ENCODE measurements at regions not wholly inside any gene's neighbourhood (a gene's known extent, or its start where the extent isn't known, plus 50 kb on each side); places are given as distances from the start of the nearest gene placed in this dataset.

DNA sequence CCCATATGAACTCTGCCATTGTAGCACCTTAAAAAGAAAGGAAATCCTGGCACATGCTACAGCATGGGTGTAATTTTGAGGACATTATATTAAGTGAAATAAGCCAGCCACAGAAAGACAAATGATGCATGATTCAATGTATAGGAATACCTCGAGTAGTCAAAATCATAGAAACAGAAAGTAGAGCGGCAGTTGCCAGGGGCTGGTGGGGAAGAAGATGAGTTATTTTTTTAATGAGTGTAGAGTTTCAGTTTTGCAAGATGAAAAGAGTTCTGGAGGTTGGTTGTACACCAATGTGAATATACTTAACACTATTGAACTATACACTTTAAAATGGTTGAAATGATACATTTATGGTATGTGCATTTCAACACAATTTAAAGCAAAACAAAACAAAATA is 133.0 kb downstream of the ZDHHC21 start:
- DNase-seq = no peak

DNA sequence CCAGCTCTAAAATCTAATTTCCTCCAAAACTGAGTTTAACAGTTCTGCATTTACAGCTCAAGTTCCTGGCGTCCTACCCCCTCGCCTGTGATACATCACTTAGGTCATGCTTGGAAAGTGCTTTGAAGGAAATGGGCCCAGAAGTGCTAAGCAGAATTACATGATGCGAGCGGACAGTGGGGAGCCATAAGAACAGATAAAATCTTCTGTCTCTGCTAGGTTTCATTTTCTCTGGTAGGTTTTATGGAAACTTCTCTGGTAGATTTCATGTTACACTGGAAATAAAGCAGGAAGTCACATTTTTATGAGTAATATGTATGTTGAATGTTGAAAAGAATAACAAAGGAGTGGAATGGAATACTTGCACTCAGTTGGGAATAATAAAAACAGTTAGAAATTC is 138.3 kb downstream of the ZDHHC21 start:
- DNase-seq = no peak

DNA sequence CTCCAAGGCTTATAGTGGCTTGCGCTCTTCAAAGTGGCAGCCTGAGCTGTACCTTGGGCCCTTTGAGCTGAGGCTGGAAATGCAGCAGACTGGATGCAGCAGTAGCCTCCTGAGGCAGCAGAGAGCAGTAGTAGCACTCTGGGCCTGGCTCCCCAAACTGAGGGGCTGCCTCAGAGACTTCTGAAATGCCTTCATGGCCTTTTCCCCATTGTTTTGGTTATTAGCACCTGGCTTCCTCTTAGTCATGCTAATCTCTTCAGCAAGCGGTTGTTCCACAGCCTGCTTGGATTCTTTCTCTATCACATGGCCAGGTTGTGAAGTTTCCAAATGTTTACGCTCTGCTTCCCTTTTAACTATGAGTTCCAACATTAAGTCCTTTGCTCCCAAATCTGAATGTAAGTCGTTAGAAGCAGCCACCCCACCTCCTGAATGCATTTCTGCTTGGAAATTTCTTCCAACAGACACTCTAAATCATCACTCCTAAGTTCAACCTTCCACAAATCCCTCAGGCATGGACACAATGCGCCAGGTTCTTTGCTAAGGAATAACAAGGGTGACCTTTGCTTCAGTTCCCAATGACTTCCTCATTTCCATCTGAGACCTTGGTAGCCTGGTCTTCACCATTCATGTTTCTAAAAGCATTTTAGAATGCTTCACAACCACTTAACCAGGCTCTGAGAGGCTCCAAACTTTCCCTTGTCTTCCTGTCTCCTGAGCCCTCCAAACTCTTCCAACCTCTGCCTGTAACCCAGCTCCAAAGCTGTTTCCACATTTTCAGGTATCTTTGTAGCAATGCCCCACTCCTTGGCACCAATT is 145.8 kb downstream of the ZDHHC21 start:
- no peak for DNase-seq

DNA sequence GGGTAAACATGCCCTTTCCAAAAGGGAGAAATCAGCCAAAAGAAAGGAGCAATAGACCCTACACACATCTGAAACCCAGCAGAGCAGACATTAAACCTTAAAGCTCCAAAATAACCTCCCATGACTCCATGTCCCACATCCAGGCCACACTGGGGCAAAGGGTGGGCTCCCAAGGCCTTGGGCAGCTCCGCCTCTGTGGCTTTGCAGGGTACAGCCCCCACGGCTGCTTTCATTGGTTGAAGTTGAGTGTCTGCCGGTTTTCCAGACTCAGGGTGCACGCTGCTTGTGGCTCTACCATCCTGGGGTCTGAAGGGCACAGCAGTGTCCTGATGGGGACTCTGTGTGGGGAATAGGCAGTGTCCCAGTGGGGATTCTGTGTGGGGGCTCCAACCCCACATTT is 146.5 kb downstream of the ZDHHC21 start:
- DNase-seq = no peak

DNA sequence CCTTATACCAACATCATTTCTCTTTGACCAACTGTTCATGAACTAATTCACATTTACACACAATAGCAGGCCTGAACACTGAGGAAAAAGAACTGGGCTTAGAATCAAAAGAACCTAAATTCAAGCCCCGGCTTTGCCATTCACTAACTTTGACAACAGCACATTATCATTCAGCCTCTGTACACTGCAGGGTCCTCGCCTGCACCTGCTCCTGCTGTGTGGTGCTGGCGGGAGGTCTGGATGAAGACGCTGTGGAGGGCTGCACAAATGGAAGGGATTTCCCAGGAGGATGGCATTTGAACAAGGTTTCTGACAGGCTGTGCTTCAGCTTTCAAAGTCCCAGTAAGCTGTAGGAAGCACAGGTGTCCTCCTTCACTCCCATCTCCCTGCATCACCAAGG is 151.2 kb downstream of the ZDHHC21 start:
- no peak for DNase-seq

DNA sequence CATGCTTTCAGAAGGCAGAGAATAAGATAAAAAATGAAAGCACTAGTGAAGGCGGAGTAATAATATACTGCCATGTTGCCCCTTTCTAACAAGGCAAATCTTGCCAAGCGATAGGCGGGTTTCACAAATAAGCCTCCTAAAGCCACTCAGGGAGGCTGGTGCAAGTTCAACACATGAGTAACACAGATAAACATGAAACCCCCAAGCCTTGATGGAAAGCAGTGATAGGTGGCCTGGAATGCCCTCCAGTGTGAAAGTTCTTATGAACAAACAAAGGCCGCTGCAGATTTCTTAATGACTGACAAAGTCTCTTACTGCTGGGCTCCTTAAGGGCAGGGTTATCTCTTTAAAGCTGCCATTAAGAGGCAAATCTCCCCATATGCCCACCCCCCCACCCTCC is 154.7 kb downstream of the ZDHHC21 start:
- DNase-seq = no peak

DNA sequence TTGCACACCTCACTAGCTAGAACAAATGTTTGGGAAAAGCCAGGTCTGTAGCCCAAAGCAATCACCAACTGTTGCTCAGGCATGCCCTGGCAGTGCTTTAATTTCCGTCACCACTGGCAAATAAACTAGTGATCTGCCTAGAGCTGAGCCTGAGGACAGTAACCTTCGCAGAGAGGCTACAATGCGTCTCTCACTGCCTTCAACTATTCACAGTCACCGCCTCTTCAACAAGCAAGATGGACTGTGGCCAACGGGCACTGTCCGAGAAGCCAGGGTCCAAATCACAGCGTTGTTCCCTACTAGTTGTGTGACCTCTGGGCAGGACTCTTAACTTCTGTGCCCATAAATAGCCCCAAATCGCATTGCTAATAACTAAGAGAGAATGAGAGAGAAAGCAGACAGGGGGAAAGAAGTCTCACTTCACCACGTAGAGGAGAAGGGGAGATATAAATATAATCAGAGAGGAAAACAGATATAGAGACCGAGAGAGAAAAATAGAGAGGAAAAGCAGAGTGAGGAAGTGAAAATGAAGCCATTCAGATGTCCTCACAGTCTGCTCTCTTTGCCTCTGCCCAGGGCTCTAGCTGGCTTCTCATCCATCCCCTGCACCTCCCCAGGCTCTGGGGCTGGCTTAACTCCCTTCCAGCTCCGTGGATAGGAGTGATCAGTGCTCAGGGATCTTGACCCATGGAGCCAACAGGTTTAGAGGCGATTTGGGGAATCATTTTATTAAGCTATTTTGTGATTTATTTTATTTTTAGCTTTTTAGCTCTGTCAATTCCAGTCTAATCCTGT is 157.9 kb downstream of the ZDHHC21 start:
- DNase-seq = no peak

DNA sequence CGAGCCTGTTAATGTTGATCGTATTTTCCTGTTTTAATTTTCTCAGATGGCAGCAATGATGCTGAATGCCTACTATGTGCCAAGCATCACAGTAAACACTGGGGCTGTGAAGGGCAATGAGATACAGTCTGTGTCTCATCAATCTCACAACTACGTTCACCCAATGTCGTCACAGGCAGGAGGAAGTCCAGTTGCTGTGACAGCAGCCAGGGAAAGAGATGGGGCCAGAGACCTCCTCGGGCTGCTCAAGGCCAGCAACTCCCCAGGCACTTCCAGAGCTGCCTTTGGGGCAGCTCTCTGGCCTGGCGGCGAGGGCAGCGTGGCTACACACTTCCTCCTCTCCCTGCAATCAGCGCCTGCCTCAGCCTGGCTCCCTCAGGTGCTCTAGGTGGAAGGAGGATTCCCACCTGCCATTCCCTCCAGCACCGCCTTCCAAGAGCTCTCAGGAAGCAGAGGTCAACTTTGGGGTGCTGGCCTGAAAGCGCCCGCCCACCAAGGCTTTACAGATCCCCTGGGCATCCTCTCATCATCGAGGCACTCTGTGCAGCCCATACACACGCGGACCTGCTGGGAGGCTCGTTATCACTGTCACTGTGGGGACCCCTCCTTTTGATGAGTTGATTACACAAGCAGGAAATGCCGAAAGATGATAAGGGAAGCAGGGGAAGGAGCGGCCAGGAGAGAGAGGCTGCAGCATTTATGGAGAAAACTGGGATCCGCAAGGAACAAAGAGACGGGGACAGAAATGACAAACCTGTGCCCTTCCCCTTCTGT is 159.2 kb downstream of the ZDHHC21 start:
- no peak for DNase-seq

DNA sequence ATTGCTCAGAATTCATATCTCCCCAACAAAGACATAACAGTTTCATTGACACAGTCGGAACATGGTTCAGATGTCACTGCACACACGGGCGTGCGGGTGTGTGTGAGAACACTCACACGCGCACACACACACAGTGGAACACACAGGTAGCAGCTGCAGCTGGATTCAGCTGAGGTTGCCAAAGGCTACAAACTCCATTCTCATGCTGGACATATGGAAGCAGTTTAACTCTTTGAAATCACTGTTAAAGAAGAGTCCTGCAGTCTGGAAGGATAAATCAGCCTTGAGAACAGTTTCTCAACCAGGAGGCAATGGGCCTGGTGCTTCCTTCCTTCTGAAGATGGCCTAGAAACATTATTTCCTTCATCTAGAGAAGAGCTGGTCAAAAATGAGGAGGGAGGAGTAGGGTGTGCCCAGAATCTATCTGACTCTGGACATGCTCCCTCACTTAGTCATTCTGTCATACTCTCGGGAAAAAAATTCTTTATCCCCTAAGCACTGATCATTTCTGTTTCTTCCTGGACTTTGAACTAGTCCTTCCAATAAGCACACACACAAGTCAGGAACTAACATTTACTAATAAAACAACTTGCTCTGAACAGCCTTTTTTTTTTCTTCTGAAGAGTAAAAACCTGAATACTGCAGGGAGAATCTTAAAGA is 160.6 kb downstream of the ZDHHC21 start:
- no peak for DNase-seq

DNA sequence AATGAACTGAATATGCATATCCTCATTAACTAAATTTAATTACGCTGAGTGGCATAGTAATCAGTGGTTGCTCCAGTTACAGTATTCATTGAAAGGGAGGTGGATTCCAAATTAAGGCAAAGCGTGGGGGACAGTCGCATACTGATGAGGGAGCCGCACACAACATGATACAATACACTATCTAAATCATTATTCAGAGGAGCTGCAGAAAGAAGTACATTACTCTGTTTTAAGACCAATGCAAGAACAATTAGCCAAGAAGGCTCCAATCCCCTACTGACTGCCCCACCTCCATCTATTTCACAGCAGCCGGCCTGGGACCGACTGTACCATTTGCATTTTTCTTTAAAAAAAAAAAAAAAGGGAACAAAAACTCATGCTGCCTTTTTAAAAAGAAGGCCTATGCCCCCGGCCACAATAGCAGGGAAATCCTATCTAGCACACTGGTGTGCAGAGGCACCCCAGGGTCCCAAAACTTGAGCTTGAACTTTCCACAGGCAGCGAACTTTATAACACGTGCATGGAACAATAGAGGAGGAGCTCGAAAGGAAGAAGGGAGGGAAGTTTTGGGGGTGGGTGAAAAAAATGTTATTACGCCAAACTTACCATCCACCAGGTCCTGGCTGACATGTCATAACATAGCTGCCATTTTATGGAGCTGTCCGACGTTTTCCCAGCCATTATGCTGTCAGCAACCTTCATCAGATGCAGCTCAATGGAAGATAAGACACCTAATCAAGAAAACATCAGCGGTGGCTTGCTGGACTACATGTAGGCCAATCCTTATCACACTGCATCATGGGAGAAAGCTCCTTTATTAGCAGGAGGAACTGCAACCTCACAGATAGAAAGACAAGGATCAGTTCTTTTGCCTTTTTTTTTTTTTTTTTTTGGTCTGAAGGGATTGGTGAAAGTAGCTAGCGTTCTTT is 161.6 kb downstream of the ZDHHC21 start:
- DNase-seq = no peak

DNA sequence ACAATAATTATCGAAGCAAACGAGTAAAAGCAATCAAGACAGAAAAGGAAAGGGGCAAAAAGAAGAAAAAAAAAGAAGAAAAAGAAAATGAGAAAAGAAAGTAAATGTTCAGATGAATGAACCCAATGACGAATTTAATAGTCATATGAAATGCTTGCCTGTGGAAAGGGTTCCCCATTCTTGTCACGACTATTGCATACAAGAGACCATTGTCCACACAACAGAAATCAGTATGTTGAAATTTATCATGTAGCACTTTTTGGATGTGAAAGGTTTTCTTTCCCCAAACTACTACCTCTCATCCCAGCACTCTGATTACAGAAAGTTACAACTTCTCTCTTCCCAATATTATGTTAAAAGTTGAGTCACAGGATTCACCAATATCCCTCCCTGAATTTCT is 162.4 kb downstream of the ZDHHC21 start:
- no peak for DNase-seq

DNA sequence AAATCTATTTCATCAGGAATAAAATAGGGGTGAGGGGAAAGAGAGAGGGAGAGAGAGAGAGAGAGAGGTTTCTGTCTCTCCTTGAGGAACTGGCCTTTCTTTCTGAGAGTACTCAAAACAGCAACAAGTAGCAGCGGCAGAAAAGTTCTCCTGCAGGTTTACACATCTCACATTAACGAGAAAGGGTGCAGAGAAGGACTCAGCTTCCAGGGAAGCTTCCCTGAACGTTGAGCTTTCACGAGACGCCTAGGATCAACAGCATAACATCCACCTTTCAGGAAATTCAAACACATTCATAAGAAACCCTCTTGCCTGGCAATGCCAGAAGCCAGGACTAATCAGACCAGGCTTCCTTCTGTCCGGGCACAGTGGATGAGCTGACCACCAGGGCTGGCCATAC is 162.9 kb downstream of the ZDHHC21 start:
- DNase-seq = no peak

DNA sequence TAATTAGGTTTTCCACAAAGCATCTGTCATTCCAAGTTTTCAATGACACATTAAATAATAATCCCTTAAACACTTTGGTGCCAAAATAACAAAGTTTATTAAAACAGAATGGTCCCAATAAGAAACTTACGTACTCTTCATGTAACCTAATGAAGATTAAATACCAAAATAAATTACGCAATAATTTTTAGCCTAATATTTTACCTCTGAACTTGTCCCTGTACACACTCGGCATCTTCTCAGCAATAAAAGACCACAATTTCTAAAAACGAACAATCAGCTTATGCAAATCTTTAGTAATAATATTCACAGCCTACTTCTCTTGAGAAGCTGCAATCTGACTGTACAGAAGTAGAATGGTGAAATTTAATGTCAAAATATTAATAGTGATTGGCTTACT is 163.6 kb downstream of the ZDHHC21 start:
- no peak for DNase-seq

DNA sequence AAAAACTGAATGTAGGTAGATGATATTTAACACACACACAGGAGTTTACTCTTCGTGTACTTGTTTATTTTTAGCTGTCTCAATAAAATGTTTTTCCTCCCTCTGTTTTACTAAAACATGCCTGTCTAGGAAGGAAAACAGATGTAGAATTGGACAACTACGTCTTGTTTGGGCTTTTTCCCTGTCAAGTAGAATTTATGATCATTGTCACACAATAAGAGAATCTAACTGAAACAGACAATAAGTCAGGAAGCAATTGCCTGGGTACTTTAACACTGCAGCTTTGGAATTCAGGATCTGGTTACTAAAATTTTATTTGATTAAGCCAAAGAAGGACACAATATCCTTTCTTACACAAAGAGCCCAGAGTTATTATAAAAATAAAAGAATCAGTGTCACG is 164.2 kb downstream of the ZDHHC21 start:
- no peak for DNase-seq

DNA sequence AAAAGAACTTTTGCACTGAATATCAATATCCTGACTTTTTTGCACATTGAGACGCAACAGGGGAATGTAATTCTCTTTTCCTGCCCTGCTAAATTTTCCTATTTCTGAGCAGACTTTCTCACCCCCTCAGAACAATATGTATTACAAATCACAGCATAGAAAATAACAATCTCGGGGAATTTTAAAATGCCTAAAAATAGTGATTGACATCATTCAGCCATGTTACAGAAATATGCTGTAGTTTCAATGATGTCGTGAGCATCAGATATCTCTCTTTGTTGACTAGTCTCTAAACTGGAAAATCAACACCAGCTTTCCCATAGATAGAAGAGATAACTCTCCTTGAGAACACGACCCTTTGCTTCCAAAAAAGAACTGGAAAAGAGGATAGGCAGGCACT is 166.7 kb downstream of the ZDHHC21 start:
- DNase-seq = no peak

DNA sequence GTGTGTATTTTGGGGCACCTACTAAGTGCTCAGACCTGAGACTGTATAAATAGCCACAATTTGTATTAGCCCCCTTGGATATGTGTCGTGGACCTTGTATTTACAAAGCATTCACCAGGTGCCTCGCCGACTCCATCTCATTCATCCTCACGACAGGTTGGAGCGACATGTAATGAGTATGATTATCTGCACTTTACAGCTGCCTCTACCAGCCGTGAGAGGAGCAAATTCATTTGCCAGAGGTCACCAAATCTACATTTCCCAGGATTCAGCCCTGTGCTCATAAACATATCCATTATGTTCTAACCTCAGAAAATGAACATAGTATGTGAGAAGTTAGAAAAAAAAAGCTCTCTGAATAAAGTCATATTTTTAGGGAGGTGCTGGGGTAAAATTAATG is 167.4 kb downstream of the ZDHHC21 start:
- DNase-seq = no peak

DNA sequence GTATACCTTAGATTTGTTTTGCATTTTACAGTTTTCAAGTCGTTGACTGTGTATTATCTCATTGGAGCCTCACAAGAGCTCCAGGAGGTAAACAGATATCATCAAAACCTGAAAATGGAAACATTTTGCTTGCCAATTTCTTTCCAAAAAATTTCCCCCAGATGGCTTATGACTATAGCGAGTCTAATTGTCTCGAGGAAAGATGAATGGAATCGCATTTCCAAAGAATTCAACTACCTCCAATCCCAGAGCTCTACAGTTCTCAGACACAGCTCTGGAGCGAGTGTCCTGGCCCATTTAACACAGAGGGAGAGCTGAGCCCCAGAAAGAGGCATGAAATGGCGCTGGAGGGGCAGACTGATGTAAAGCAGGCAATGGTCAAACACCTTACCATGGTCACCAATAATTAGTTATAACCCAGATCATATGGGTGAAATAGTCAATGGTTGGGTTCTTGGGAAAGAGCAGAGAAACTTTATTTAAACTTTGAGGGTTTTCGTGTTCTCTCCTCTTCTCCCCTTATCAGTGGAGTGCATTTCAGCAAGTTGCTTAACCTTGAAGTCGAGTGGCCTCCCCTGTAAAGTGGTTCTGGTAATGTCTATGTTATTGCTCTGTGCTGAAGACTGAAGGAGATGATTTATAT is 168.2 kb downstream of the ZDHHC21 start:
- DNase-seq = no peak

DNA sequence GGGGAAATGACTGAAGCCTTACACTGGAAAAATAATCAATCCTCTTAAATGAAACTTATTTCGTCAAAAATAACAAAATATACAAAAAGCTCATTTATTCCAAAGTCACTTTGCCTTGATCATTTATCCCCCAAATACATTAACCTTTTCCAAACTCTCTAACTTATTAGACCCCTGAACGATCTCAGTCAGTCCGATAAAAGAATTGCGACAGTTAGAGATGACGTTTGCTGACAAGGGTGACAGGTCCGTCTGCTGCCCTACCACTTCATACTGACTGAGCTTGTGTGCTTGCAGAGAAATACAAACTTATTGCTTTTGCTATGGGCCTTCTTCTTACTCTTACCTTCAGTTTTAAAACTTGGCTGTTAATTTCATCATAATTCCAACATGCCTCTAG is 169.7 kb downstream of the ZDHHC21 start:
- no peak for DNase-seq

DNA sequence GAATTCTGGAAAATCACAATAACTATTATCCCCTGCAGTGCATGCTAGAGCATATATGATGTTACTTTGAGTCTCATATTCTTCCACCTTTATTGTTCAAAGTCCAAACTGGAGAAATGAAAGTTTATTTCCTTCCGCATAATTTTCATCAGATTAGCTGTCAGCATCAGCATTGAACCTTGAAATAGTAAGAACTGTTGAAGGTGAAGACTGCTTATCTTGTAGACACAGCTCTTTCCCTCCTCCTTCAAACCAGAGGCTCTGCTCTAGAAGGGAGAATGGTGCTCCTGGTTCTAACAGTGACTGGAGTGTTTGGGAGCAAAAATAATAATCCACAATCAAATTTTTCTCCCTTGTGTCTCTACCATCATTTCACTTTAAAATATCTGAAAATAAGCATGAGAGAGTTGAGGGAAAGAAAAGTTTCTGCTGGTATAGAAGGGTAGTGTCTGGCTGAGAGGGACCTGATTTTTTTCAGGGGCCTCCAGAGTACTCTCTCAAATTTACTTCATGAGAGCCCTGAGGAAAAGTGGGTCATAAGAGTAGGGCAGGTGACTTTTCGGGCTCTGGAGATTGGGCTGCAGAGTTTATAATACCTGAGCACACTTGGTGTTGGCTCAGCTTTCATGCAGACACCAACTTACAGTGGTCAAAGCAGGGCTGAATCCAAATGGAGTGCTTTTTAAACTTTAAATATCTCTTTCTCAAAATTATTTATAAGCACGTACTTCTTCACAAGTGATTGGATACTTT is 170.4 kb downstream of the ZDHHC21 start:
- DNase-seq = no peak

DNA sequence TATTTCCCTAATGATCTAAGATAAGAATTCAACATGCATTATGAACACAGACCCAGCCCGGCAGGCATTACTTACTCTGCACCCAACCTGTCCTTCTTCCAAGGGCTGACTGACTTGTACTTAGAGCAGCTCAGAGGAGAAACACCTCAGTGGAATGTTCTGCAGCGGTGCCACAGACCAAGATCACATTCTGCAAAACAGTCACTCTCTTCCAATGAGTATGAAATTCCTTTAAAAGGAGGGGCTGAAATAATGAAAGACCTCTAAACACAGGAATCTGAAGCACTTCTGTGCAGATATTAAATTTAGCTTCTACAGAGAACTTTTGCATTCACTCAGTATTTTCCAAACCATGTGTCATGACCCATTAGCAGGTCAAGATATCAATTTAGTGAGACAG is 172.9 kb downstream of the ZDHHC21 start:
- no peak for DNase-seq

Measured in activated CD8-positive, alpha-beta memory T cell treated with anti-CD3 and anti-CD28 coated beads, Interleukin-2, amount 50 U/mL, for 48 hours (primary cell).